PC-3 (cell line): ENCODE measurements at regions not wholly inside any gene's neighbourhood (a gene's known extent, or its start where the extent isn't known, plus 50 kb on each side); places are given as distances from the start of the nearest gene placed in this dataset.

Experiments used
- ATAC-seq: fragments of 200-7000 bp; cut with Tn5 transposase; 2 replicates; pipeline ENCODE4 v1.9.1; 2020; ENCODE audit warnings: mild to moderate bottlenecking, moderate library complexity
- BruUV-seq: library from RNA; stranded (reverse); fragments of 400-500 nt; replicated peaks from 2 replicates; lab custom pipeline; 2021; lab: Mats Ljungman, UMichigan
- CTCF ChIA-PET: fragments of 300-600 bp; sonication (Branson Sonifier 250); formaldehyde crosslinking; loops from one replicate; lab custom pipeline; 2022; ENCODE audit warnings: antibody characterized with exemption; lab: Charles Lee
- POLR2A ChIA-PET: fragments of 300-600 bp; sonication (Branson Sonifier 250); formaldehyde crosslinking; loops from one replicate; lab custom pipeline; 2022; ENCODE audit warnings: antibody characterized with exemption; ENCODE audit not compliant: unreplicated experiment; lab: Charles Lee
- DNase-seq: peaks from one replicate; pipeline ENCODE4 v3.0.0-alpha.2; 2015
- H2AFZ ChIP-seq: fragments of 300-600 bp; sonication (generic); 2 replicates; pipeline ENCODE4 v1.6.0; 2016; ENCODE audit warnings: antibody characterized with exemption, low read length
- H3F3A ChIP-seq: fragments of 300-600 bp; sonication (generic); one replicate; pipeline ENCODE4 v1.6.0; 2017; ENCODE audit warnings: antibody characterized with exemption, low read length, control low read depth, mild to moderate bottlenecking; ENCODE audit not compliant: unreplicated experiment
- H3K27ac ChIP-seq: fragments of 300-600 bp; sonication (generic); 2 replicates; pipeline ENCODE4 v1.5.1; 2016; ENCODE audit warnings: mild to moderate bottlenecking, low read length
- H3K27me3 ChIP-seq: fragments of 300-600 bp; sonication (generic); 2 replicates; pipeline ENCODE4 v1.6.1; 2016; ENCODE audit warnings: low read length, mixed read lengths
- H3K36me3 ChIP-seq: fragments of 300-600 bp; sonication (generic); 2 replicates; pipeline ENCODE4 v1.6.1; 2016; ENCODE audit warnings: low read depth, mixed run types, low read length, mixed read lengths
- H3K4me1 ChIP-seq: fragments of 300-600 bp; sonication (generic); 2 replicates; pipeline ENCODE4 v1.5.1; 2016; ENCODE audit warnings: low read length; ENCODE audit not compliant: insufficient read depth
- H3K4me2 ChIP-seq: fragments of 300-600 bp; sonication (generic); 2 replicates; pipeline ENCODE4 v1.6.0; 2016; ENCODE audit warnings: low read length
- H3K4me3 ChIP-seq: fragments of 300-600 bp; sonication (generic); 2 replicates; pipeline ENCODE4 v1.5.1; 2016; ENCODE audit warnings: mild to moderate bottlenecking, low read length, mixed read lengths
- H3K79me2 ChIP-seq: fragments of 300-600 bp; sonication (generic); 2 replicates; pipeline ENCODE4 v1.6.1; 2017; ENCODE audit warnings: low read length, mixed read lengths
- H3K9ac ChIP-seq: fragments of 300-600 bp; sonication (generic); 2 replicates; pipeline ENCODE4 v1.6.0; 2016; ENCODE audit warnings: mild to moderate bottlenecking, low read length
- H3K9me2 ChIP-seq: fragments of 300-600 bp; sonication (generic); replicated peaks from 2 replicates; pipeline ENCODE4 v1.6.1; 2016; ENCODE audit warnings: mixed run types, low read length, mixed read lengths
- H3K9me3 ChIP-seq: fragments of 300-600 bp; sonication (generic); 2 replicates; pipeline ENCODE4 v1.6.1; 2016; ENCODE audit warnings: low read length, mixed read lengths
- H4K20me1 ChIP-seq: fragments of 300-600 bp; sonication (generic); 2 replicates; pipeline ENCODE4 v1.6.1; 2016; ENCODE audit warnings: low read length, mixed read lengths
- EZH2 ChIP-seq: fragments of 300-600 bp; sonication (generic); IDR thresholded peaks from one replicate; pipeline ENCODE4 v1.6.1; 2017; ENCODE audit warnings: antibody characterized with exemption, mild to moderate bottlenecking, low read length; ENCODE audit not compliant: unreplicated experiment
- EZH2phosphoT487 ChIP-seq: fragments of 300-600 bp; sonication (generic); IDR thresholded peaks from 2 replicates; pipeline ENCODE4 v1.6.1; 2018; ENCODE audit warnings: mild to moderate bottlenecking, antibody characterized with exemption, low read length, borderline replicate concordance
- intact Hi-C: fragments of 100-400 bp; cut with micrococcal nuclease; formaldehyde crosslinking; loops from 2 replicates; pipeline ENCODE4 v1.9.0; 2023
- TF ChIP-seq, protein P1 (sequence below): fragments of 300-600 bp; sonication (generic); conservative IDR thresholded peaks from 2 replicates; pipeline ENCODE4 v1.5.1; 2017; ENCODE audit warnings: antibody characterized with exemption, low read depth, mild to moderate bottlenecking, low read length

DNA sequence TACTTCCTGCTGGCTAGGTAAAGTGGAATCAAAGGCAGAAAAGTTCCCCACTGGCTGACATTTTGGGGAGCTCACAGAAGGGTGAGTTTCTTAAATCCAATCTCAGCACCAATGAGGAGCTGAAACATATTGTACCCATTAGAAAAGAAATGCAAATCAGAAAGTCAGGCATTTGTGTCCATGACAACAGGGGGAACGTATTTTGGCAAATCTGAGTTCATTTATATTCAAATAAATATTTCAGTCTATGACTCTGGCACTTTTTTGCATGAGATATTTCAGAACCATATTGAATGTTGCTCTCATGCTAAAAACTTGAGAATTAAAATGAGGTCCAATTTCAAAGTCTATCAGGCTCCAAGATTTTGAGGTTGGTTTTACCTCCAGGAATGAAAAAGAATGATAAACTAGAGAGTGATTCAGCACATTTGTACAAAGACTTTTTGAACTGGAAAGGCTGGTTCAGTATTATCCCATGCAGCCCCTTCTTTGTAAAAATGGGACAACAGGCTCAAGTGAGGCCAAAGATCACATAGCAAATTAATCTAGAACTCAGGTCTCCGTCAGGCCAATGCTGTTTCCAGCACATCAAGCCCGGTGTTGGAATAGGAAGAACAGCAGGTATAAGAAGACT is 202.2 kb downstream of the RRAGC start:
- DNase-seq (no peak), ATAC-seq (no peak)
- H4K20me1 ChIP-seq = no peaks in the 10 kb centered on the region
- no peak overlapping the region for H3K27ac ChIP-seq
- H3K27me3 ChIP-seq = peaks cover 38% of the 10 kb centered on the region
- no peak overlapping the region for H3K4me2 ChIP-seq
- H3K4me1 ChIP-seq = no peaks in the 10 kb centered on the region
- no peak overlapping the region for H3K4me3 ChIP-seq
- H3F3A ChIP-seq = no peaks in the 10 kb centered on the region
- CTCF ChIA-PET = no interaction called here
- no peak overlapping the region for H2AFZ ChIP-seq
- no peak for TF ChIP-seq EZH2
- no peak for TF ChIP-seq EZH2phosphoT487
- TF ChIP-seq, protein P1, sequence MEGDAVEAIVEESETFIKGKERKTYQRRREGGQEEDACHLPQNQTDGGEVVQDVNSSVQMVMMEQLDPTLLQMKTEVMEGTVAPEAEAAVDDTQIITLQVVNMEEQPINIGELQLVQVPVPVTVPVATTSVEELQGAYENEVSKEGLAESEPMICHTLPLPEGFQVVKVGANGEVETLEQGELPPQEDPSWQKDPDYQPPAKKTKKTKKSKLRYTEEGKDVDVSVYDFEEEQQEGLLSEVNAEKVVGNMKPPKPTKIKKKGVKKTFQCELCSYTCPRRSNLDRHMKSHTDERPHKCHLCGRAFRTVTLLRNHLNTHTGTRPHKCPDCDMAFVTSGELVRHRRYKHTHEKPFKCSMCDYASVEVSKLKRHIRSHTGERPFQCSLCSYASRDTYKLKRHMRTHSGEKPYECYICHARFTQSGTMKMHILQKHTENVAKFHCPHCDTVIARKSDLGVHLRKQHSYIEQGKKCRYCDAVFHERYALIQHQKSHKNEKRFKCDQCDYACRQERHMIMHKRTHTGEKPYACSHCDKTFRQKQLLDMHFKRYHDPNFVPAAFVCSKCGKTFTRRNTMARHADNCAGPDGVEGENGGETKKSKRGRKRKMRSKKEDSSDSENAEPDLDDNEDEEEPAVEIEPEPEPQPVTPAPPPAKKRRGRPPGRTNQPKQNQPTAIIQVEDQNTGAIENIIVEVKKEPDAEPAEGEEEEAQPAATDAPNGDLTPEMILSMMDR = no peak
- no peaks in the 10 kb centered on the region for H3K9me3 ChIP-seq
- intact Hi-C loops = no loop called here
- no peaks in the 10 kb centered on the region for H3K79me2 ChIP-seq
- H3K9ac ChIP-seq = no peak overlapping the region
- no peaks in the 10 kb centered on the region for H3K9me2 ChIP-seq
- H3K36me3 ChIP-seq = no peaks in the 10 kb centered on the region
- POLR2A ChIA-PET = no interaction called here
- BruUV-seq = no TSS peak

DNA sequence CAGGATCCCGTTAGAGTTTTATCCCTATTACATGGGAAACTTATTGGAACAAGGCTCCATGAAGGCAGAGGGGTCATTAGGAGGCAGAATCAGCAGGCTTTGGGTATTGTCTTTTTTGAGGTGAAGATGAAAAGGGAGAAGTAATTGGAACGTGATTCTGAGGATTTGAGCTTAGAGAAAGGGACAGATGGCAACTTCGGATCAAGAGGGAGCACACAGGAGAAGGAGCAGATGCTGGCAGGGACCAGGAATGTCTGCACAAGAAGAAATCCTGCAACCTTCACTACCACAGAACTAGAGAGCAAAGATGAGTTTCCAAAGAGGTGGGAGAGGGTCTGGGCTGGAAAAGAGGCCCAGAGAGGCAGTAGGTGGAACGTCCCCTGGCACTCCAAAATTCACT is 202.8 kb downstream of the RRAGC start:
- intact Hi-C loops = no loop called here
- Histone ChIP-seq H3K27me3 (peaks cover 40% of the 10 kb centered on the region), H3K4me3 (no peak overlapping the region), H3K4me1 (no peaks in the 10 kb centered on the region), H3K79me2 (no peaks in the 10 kb centered on the region), H4K20me1 (no peaks in the 10 kb centered on the region), H3K27ac (no peak overlapping the region), H3F3A (no peaks in the 10 kb centered on the region), H3K9ac (no peak overlapping the region), H3K9me2 (no peaks in the 10 kb centered on the region), H3K4me2 (no peak overlapping the region), H3K9me3 (no peaks in the 10 kb centered on the region), H2AFZ (no peak overlapping the region), H3K36me3 (no peaks in the 10 kb centered on the region)
- ChIA-PET CTCF (no interaction called here), POLR2A (no interaction called here)
- ATAC-seq (no peak), DNase-seq (no peak)
- TF ChIP-seq EZH2 (no peak), EZH2phosphoT487 (no peak)
- TF ChIP-seq, protein P1 = no peak
- no TSS peak for BruUV-seq

DNA sequence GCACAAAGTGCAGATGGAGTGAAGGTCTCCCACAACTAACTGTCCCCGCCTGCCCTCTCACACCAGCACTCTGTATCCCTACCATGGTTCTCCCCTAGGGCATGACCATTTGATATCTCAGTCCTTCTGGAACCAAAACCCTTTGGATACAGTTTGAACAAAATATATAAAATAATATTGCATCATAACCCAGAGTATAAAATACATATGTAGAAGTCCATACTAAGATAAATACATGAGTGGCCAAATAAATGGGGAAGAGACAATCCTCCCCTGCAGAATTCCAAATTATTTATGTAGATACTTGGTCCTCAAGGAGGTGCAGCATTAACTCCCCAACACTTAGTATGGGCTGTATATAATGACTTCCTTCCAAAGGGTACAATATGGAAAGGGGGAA is 207.4 kb downstream of the RRAGC start:
- Histone ChIP-seq H3K9me2 (no peaks in the 10 kb centered on the region), H3K4me1 (no peaks in the 10 kb centered on the region), H3K4me3 (no peak overlapping the region), H4K20me1 (no peaks in the 10 kb centered on the region), H3K79me2 (no peaks in the 10 kb centered on the region), H3K9me3 (no peaks in the 10 kb centered on the region), H3F3A (no peaks in the 10 kb centered on the region), H3K27me3 (peaks cover 48% of the 10 kb centered on the region), H3K4me2 (no peak overlapping the region), H2AFZ (no peak overlapping the region), H3K9ac (no peak overlapping the region), H3K27ac (no peak overlapping the region), H3K36me3 (no peaks in the 10 kb centered on the region)
- TF ChIP-seq EZH2phosphoT487 (no peak), EZH2 (no peak)
- TF ChIP-seq, protein P1 = no peak
- intact Hi-C loops = no loop called here
- no peak for ATAC-seq
- BruUV-seq = no TSS peak
- POLR2A ChIA-PET = no interaction called here
- CTCF ChIA-PET = no interaction called here
- no peak for DNase-seq
